Thoracic aorta (tissue), 2 donors: ENCODE measurements at regions not wholly inside any gene's neighbourhood (a gene's known extent, or its start where the extent isn't known, plus 50 kb on each side); places are given as distances from the start of the nearest gene placed in this dataset.
"Not testable (repeated sequence)": the region's sequence is repeated elsewhere in the genome, so short reads cannot be mapped to it uniquely, and the experiment has no call there.

Experiments used
- ATAC-seq: fragments of 150-250 bp; one replicate; pipeline ENCODE4 v1.8.0; 2017; ENCODE audit warnings: low read depth; ENCODE audit not compliant: insufficient number of reproducible peaks, low FRiP score
- DNase-seq: peaks from one replicate; pipeline ENCODE4 v3.0.0-alpha.2; 2020; ENCODE audit warnings: low spot score
- H3K27ac ChIP-seq, 2 donors: fragments of 200-600 bp; sonication (generic); 1 replicate in 1 of 2; 2 replicates in 1 of 2; pipeline ENCODE4 v1.5.1; 2016; ENCODE audit warnings: mild to moderate bottlenecking in 2 of 2, moderate library complexity in 2 of 2
- H3K27me3 ChIP-seq: fragments of 200-600 bp; sonication (generic); replicated peaks from 2 replicates; pipeline ENCODE4 v1.6.0; 2016; ENCODE audit warnings: mild to moderate bottlenecking; ENCODE audit not compliant: insufficient read depth
- H3K36me3 ChIP-seq: fragments of 200-600 bp; sonication (generic); one replicate; pipeline ENCODE4 v1.5.1; 2016
- H3K4me1 ChIP-seq, 2 donors: fragments of 200-600 bp; sonication (generic); 1 replicate in 1 of 2; 2 replicates in 1 of 2; pipeline versions ENCODE4 v1.5.1 to v1.6.0; 2016; ENCODE audit warnings: low read depth in 2 of 2, mild to moderate bottlenecking in 1 of 2; ENCODE audit not compliant: control insufficient read depth in 1 of 2
- H3K4me3 ChIP-seq: fragments of 200-600 bp; sonication (generic); 2 replicates; pipeline ENCODE4 v1.5.1; 2016; ENCODE audit warnings: mild to moderate bottlenecking
- H3K9me3 ChIP-seq: fragments of 200-600 bp; sonication (generic); 2 replicates; pipeline ENCODE4 v1.5.1; 2016
- TF ChIP-seq, protein P1 (sequence below): fragments of 200-600 bp; sonication (generic); IDR thresholded peaks from one replicate; pipeline ENCODE4 v1.5.1; 2019; ENCODE audit warnings: antibody characterized with exemption

GRCh38 chr18:56421647-56422046, 216.7 kb downstream of the TXNL1 start:
- no peaks in the 10 kb centered on the region for H3K27me3 ChIP-seq
- H3K4me3 ChIP-seq, result no peak overlapping the region
- H3K27ac ChIP-seq, result no peak overlapping the region
- no peaks in the 10 kb centered on the region for H3K36me3 ChIP-seq
- no peaks in the 10 kb centered on the region for H3K9me3 ChIP-seq
- ATAC-seq (no peak), DNase-seq (no peak)
- H3K4me1 ChIP-seq, result no peaks in the 10 kb centered on the region
- TF ChIP-seq, protein P1, sequence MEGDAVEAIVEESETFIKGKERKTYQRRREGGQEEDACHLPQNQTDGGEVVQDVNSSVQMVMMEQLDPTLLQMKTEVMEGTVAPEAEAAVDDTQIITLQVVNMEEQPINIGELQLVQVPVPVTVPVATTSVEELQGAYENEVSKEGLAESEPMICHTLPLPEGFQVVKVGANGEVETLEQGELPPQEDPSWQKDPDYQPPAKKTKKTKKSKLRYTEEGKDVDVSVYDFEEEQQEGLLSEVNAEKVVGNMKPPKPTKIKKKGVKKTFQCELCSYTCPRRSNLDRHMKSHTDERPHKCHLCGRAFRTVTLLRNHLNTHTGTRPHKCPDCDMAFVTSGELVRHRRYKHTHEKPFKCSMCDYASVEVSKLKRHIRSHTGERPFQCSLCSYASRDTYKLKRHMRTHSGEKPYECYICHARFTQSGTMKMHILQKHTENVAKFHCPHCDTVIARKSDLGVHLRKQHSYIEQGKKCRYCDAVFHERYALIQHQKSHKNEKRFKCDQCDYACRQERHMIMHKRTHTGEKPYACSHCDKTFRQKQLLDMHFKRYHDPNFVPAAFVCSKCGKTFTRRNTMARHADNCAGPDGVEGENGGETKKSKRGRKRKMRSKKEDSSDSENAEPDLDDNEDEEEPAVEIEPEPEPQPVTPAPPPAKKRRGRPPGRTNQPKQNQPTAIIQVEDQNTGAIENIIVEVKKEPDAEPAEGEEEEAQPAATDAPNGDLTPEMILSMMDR, result no peak

DNA sequence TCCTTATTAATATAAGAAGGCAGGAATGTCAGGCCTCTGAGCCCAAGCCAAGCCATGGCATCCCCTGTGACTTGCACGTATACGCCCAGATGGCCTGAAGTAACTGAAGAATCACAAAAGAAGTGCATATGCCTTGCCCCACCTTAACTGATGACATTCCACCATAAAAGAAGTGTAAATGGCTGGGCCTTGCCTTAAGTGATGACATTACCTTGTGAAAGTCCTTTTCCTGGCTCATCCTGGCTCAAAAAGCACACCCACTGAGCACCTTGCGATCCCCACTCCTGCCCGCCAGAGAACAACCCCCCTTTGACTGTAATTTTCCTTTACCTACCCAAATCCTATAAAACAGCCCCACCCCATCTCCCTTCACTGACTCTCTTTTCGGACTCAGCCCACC, 217.5 kb downstream of the TXNL1 start:
- not testable (repeated sequence) for ATAC-seq, H3K27ac ChIP-seq, H3K4me1 ChIP-seq, H3K27me3 ChIP-seq, H3K36me3 ChIP-seq, DNase-seq, H3K9me3 ChIP-seq, H3K4me3 ChIP-seq

DNA sequence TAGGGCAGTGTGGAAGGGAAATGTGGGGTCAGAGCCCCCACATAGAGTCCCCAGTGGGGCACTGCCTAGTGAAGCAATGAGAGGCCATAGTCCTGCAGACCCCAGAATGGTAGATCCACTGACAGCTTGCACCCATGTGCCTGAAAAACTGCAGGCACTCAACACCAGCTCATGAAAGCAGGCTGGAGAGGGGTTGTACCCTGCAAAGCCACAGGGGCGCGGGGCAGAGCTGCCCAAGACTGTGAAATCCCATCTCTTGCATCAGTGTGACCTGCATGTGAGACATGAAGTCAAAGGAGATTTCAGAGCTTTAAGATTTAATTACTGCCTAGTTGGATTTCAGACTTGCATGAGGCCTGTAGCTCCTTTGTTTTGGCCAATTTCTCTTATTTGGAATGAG, 224.0 kb downstream of the TXNL1 start:
- no peaks in the 10 kb centered on the region for H3K36me3 ChIP-seq
- no peak for ATAC-seq

GRCh38 chr18:56413862-56414261, 224.5 kb downstream of the TXNL1 start:
- DNase-seq, result no peak
- H3K27ac ChIP-seq, result no peak overlapping the region
- H3K36me3 ChIP-seq, result no peaks in the 10 kb centered on the region
- H3K9me3 ChIP-seq, result no peaks in the 10 kb centered on the region
- no peak overlapping the region for H3K4me3 ChIP-seq
- no peaks in the 10 kb centered on the region for H3K4me1 ChIP-seq
- H3K27me3 ChIP-seq, result no peaks in the 10 kb centered on the region
- TF ChIP-seq, protein P1, result no peak
- ATAC-seq, result no peak

More for the DNA sequence above, 224.0 kb downstream of the TXNL1 start:
- Histone ChIP-seq H3K27me3 (no peaks in the 10 kb centered on the region), H3K27ac (no peak overlapping the region), H3K4me1 (no peaks in the 10 kb centered on the region), H3K9me3 (no peaks in the 10 kb centered on the region), H3K4me3 (no peak overlapping the region)
- DNase-seq, result no peak
- TF ChIP-seq, protein P1, result no peak

- Histone ChIP-seq H3K9me3 (no peaks in the 10 kb centered on the region), H3K27ac (no peak overlapping the region), H3K4me1 (no peaks in the 10 kb centered on the region), H3K36me3 (no peaks in the 10 kb centered on the region), H3K4me3 (no peak overlapping the region), H3K27me3 (no peaks in the 10 kb centered on the region)
- no peak for DNase-seq
- TF ChIP-seq, protein P1, result no peak
- no peak for ATAC-seq
Observed at GRCh38 chr18:56412951-56413350, 225.4 kb downstream of the TXNL1 start.

GRCh38 chr18:56409736-56410135, 228.7 kb downstream of the TXNL1 start:
- H3K4me1 ChIP-seq, result no peaks in the 10 kb centered on the region
- no peaks in the 10 kb centered on the region for H3K9me3 ChIP-seq
- DNase-seq, result no peak
- H3K27ac ChIP-seq, result no peak overlapping the region
- no peak for ATAC-seq
- TF ChIP-seq, protein P1, result no peak
- H3K4me3 ChIP-seq, result no peak overlapping the region
- H3K27me3 ChIP-seq, result no peaks in the 10 kb centered on the region
- no peaks in the 10 kb centered on the region for H3K36me3 ChIP-seq
